Tibial nerve (tissue), 4 donors: ENCODE measurements at regions not wholly inside any gene's neighbourhood (a gene's known extent, or its start where the extent isn't known, plus 50 kb on each side); places are given as distances from the start of the nearest gene placed in this dataset.

ENCODE experiments used
- EP300 ChIP-seq, 2 donors: sonication (generic); formaldehyde crosslinking; IDR thresholded peaks; one replicate each; pipeline ENCODE4 v1.6.1; 2017; ENCODE audit warnings: antibody characterized with exemption in 2 of 2, mild to moderate bottlenecking in 1 of 2
- POLR2A ChIP-seq, 2 donors: fragments of 450-650 bp; IDR thresholded peaks; one replicate each; pipeline ENCODE4 v1.6.1; 2017; ENCODE audit warnings: antibody characterized with exemption in 2 of 2, mild to moderate bottlenecking in 2 of 2, moderate library complexity in 2 of 2
- TF ChIP-seq, protein P1 (sequence below), 5 experiments: fragments of 200-600 bp in 3 of 5; fragments of 450-650 bp in 2 of 5; sonication (generic) in 3 of 5; IDR thresholded peaks; one replicate each; pipeline ENCODE4 v1.5.1; 2016 to 2019; ENCODE audit warnings: antibody characterized with exemption in 5 of 5, mild to moderate bottlenecking in 3 of 5, moderate library complexity in 2 of 5

DNA sequence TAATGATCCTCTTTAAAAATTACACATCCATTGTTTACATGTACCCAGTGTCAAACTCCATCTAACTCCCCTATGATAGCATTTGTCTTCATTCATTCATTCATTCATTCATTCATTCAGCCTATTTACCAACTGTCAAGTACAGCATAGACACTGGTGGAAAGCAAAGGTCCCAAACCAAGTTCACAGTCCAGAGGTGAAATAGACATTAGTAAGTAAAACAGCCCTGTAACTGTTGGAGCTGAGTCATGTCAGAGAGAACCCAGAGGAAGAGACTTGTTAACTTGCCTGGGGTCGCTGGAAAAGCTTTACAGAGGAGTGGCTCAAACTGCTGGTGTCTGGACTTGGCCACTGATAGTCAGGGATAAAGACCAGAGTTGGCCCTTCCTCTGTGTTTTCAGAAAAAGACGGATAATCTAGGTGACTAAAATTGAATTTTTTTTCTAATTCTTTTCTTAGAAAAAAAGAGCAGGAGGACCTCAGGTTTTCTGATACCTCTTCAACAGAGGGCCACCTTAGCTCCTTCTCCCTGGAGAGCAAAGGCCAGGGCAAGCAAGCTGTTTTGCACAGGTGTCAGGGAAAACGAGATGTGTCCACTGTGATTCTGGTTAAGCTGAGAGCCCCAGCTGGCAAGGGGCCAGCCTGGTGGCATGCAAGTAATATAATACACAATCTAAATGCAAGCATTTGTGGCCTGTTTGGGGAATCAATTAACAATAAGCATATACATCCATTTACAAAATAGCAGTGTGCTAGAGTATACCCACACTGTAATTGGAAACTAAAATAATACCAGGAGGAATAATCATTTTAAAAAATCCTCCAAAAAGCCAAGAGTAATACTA, 96.7 kb upstream of the SLC14A2 start:
- TF ChIP-seq POLR2A (IDR thresholded peaks at IDR 0.05) (no peak), EP300 (IDR thresholded peaks at IDR 0.05) (no peak)
- TF ChIP-seq, protein P1, sequence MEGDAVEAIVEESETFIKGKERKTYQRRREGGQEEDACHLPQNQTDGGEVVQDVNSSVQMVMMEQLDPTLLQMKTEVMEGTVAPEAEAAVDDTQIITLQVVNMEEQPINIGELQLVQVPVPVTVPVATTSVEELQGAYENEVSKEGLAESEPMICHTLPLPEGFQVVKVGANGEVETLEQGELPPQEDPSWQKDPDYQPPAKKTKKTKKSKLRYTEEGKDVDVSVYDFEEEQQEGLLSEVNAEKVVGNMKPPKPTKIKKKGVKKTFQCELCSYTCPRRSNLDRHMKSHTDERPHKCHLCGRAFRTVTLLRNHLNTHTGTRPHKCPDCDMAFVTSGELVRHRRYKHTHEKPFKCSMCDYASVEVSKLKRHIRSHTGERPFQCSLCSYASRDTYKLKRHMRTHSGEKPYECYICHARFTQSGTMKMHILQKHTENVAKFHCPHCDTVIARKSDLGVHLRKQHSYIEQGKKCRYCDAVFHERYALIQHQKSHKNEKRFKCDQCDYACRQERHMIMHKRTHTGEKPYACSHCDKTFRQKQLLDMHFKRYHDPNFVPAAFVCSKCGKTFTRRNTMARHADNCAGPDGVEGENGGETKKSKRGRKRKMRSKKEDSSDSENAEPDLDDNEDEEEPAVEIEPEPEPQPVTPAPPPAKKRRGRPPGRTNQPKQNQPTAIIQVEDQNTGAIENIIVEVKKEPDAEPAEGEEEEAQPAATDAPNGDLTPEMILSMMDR (IDR thresholded peaks at IDR 0.05): no peak
